HG03108 (cell line): ENCODE measurements at regions not wholly inside any gene's neighbourhood (a gene's known extent, or its start where the extent isn't known, plus 50 kb on each side); places are given as distances from the start of the nearest gene placed in this dataset.
"Not testable (repeated sequence)": the region's sequence is repeated elsewhere in the genome, so short reads cannot be mapped to it uniquely, and the experiment has no call there.

Experiments used
- ATAC-seq: cut with Tn5 transposase; IDR thresholded peaks from one replicate; pipeline ENCODE4 v1.9.1; 2021; ENCODE audit warnings: moderate library complexity; ENCODE audit not compliant: unreplicated experiment

DNA sequence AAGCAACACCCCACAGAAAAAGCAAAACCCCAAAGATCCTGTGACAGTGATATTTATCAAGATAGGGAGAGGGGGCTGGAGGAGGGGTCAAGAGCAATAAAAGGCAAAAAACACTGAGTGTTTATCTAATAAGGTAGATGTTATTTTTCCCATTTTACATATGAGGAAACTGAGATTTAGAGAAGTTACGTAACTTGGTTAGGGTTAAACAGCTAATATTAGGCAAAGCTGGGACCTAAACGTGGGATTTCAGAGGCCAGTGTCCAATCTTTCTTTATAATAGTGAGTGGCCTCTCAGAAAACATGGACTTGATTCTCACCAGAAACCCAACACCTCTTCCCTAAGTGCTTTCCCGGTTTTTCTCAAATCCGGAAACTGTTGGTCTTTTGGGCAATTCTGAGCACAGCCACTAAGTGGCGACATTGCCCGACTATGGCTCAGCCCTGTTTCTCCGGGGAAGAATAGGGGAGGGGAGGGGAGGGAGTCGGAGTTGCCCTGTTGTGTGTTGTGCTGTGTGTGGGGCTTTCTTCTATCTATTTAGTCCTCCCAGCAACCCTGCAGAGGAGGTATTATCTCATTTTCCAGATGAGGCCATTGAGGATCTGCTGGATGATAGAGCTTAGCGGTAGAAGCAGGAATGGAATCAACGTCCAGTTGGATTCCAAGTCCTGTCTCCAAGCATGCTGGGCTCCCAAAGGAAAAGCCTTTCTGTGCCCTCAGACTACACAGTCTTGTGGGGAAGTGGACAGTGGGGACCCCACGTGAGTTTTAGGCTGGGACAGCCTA, 58.7 kb upstream of the ETV3 start:
- ATAC-seq = not testable (repeated sequence)

DNA sequence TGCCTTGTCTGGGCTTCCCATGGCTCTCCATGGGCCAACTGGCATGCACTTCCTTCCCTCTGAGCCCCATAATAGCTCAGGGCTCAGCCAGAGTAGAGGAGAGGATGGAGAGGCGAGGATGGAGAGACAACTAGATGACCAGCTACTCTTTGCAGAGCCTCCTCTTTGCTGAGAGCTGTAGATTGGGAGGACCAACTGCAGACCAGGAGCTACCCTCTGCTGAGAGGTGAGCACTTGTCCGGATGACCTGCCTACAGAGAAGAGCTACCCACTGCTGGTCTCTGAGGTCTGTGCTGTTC, 58.0 kb upstream of the ETV3 start:
- ATAC-seq = no peak

DNA sequence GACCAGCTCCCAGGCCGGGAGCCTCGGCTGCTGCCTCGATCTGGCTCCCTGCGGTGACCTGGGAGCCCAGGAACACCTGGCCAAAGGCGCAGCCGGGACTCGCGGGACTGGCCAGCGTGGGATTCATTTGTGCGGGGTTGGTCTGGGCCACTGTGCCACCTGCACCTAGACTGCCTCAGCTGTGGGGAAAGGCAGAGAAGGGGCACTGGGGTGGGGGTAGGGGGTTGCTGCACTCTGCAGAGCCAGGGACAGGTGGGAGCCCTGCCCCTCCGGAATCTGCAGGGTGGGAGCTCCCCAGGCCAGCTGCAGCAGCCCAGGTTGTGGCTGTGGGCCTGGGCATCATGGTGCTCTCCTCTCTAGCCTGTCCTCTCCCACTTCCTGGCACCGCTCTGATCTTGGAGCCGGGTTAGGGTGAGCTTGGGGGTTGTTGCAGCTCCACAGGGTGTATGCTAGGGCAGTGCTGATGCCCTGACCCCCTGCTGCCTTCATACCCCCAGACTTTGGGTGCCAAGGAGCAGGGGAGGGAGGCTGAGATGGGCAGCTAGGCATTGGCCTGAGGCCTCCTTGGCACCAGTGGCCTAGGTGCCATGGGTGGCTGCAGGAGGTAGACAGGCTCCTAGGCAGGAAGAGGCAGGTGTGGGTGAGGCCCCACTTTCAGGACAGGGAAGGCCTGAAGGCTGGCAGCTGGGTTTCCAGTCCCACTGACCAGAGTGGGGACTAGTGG, 57.5 kb upstream of the ETV3 start:
- ATAC-seq = no peak

DNA sequence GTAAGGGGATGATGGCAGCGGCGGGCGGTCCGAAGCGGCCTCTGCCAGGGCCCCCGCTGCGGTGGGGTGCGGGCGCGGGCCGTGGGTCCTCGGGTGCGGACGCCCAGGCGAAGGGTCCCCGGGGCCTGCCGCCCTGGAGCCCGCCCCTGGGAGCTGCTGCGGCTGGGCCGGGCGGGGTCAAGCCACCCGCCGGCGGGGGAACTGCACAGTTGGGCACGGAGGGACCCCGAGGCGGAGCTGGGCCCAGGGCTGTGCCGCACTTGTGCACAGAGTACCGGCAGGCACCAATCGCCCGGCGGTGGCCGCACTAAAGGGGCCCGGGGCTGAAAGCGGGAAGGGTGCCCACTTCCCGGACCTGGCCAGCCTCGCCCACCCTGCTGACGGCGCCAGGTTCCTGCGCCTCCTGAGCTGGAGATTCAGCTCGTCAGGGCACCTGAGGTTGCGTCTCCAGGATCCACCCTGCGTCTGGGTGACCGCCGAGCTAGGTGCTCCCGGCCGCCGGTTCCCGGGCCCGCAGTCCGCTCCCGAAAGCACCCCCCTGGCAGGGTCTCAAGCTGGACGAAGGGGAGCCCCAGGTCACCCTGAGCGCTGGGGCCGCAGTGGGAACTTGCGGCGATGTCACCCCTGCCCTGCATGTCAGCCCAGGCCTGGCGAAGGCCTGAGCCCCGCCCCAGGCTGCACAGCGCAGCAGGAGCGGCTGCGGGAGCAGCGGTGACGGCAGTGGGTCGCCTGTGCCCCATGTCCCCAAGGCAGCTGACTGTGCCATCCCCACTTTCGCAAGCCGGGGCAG, 56.7 kb upstream of the ETV3 start:
- no peak for ATAC-seq

DNA sequence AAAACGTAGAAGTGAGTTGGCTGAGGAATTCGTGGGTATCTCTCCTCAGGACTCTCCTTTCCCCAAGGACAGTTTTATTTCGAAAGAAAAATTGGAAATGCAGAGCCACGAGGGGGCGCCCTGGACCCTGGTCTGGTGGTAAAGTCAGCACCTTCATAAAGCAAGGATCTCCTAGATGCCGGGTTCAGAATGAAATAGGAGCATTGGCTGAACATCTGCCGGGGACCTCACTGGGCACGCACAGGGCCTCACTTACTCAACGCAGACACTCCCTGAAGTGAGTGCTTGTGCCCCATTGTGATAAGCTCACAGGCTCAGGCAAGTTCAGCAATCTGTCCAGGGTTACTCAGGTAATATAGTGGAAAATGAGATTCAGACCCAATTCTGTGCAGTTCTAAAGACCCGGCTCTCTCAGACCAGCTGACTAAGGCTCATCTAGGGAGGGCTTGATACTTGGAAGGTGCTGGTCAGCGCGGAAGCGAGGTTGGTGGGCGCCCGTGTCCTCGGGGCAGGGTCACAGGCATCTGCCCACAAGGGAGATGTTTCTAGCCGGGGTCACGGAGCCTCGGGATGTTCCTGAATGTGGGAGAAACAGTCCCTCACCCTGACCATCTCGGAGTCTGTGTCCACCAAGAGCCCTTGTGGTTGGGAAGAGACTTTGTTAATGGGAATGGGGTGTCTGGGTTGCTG, 55.7 kb upstream of the ETV3 start:
- no peak for ATAC-seq

DNA sequence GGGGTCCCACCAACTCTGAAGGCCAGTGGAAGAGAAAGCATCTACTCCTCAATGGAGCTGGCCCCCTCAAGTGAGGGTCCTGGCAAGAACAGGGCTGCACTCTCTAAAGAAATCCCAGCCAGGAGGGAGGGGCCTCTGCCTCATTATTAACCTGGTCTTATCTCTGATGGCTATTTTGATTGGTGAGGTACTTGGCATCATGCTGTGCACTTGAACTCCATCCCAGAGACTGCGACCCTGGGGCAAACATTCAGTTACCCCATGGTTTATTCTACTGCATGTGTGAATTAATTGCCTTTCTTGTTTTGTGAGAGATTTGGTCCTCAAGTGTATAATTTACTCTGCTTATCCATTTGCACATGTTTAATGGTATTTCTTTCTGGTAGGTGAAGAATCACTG, 55.0 kb upstream of the ETV3 start:
- ATAC-seq = no peak

DNA sequence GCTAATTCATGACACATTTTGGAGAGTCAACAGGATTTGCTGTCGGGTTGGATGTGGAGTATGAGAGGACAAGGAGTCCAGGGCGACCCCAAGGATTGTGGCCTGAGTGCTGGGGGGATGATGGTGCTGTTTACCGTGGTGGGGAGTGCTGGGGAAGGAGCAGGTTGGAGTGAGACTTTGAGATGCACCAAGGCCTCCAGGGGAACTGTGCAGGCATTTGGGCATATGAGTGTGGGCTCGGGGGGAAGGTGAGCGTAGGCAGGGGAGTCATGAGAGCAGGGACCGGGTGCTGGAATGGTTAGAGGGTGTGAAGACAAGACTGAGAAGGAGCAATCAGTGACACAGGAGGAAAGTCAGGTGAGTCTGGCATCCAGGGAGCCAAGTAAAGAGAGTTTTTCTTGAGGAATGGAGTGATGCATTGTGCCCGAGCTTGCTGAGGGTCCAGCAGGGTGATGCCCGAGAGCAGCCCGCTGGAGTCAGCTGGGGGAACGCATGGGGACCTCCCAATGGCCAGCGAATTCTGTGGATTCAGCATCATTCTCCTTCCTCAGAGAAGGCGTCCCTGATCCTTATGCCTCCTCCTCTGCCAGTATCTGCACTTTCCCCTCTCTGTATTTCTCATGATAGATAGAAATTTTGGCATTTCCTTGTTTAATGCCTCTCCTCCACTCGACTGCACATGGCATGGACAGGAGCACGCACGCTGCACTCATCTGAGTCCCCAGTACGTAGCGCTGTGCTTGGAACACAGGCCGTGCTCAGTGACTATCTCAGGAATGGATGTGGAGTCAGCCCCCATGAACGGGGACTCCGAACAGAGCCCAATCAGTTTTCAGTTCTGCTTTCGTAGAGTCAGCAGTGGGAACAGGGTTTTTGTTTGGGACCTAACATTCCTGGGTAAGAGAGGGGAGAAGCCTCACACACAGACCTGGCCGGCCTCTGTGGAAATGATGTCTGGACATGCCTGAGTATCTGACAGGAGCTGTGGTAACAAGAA, 52.1 kb upstream of the ETV3 start:
- ATAC-seq = no peak

DNA sequence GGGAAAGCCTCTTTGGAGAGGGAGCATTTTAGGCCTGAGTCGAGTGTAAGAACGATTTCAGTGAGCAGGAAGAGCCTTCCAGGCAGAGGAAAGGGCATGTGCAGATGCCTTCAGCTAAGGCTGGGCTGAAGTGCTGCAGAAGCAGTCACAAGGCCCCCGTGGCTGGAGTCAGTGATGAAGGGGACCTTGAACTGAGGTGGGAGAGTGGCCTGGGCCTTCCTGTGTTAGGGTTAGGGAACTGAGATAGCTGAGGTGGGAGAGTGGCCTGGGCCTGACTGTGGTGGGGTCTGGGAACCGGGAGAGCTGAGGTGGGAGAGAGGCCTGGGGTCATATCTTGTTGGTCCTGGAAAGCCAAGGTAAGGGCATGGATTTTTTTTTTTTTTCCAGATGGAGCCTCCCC, 50.9 kb upstream of the ETV3 start:
- no peak for ATAC-seq
